Forelimb muscle (tissue), 1 donor: ENCODE measurements at regions not wholly inside any gene's neighbourhood (a gene's known extent, or its start where the extent isn't known, plus 50 kb on each side); places are given as distances from the start of the nearest gene placed in this dataset.
A peak's percentile ranks its signal among the peaks of the same experiment; 100 is the strongest.
"Not testable (repeated sequence)": the region's sequence is repeated elsewhere in the genome, so short reads cannot be mapped to it uniquely, and the experiment has no call there.

ENCODE experiments used
- DNase-seq: peaks from one replicate; pipeline ENCODE4 v3.0.0-alpha.2; 2013; ENCODE audit warnings: low read depth

- peak; percentile 11 for DNase-seq
Observed at GRCh38 chr11:93608364-93608763, 53.1 kb upstream of the CEP295 start.

GRCh38 chr11:93606721-93607120, 54.8 kb upstream of the CEP295 start:
- DNase-seq, result no peak

- DNase-seq, result no peak
Observed at GRCh38 chr11:93606314-93606713, 55.2 kb upstream of the CEP295 start.

- no peak for DNase-seq
Observed at GRCh38 chr11:93605642-93606041, 55.8 kb upstream of the CEP295 start.

GRCh38 chr11:93604008-93604660, 57.3 kb upstream of the CEP295 start:
- DNase-seq, result no peak

- DNase-seq, result no peak
Observed at GRCh38 chr11:93603225-93604007, 58.1 kb upstream of the CEP295 start.

- not testable (repeated sequence) for DNase-seq
Observed at GRCh38 chr11:93596171-93596570, 53.0 kb upstream of the SMCO4 start.
